Panc1 (cell line): ENCODE measurements at regions not wholly inside any gene's neighbourhood (a gene's known extent, or its start where the extent isn't known, plus 50 kb on each side); places are given as distances from the start of the nearest gene placed in this dataset.

Source experiments
- ATAC-seq: fragments of 200-7000 bp; cut with Tn5 transposase; 2 replicates; pipeline ENCODE4 v1.9.1; 2020; ENCODE audit warnings: mild to moderate bottlenecking, moderate library complexity
- BruUV-seq: library from RNA; stranded (reverse); fragments of 400-500 nt; replicated peaks from 2 replicates; lab custom pipeline; 2021; lab: Mats Ljungman, UMichigan
- CTCF ChIA-PET: fragments of 300-600 bp; sonication (Branson Sonifier 250); formaldehyde crosslinking; loops from one replicate; lab custom pipeline; 2022; ENCODE audit warnings: antibody characterized with exemption; lab: Charles Lee
- POLR2A ChIA-PET: fragments of 300-600 bp; sonication (Branson Sonifier 250); formaldehyde crosslinking; loops from one replicate; lab custom pipeline; 2022; ENCODE audit warnings: antibody characterized with exemption; lab: Charles Lee
- DNase-seq: peaks from one replicate; pipeline ENCODE4 v3.0.0-alpha.2; 2010; ENCODE audit warnings: low read depth, low spot score
- H3K27ac ChIP-seq: 2 replicates; pipeline ENCODE4 v1.5.1; 2011; ENCODE audit warnings: mild to moderate bottlenecking, low read length, inconsistent platforms
- H3K27me3 ChIP-seq: fragments of 200-500 bp; sonication (Bioruptor generic); 2 replicates; pipeline ENCODE4 v1.6.0; 2014; ENCODE audit warnings: low read length, inconsistent platforms; ENCODE audit not compliant: control insufficient read depth, insufficient read depth
- H3K36me3 ChIP-seq: fragments of 200-500 bp; sonication (Bioruptor generic); 2 replicates; pipeline ENCODE4 v1.5.1; 2014; ENCODE audit warnings: inconsistent platforms, mild to moderate bottlenecking, low read length, moderate library complexity; ENCODE audit not compliant: control insufficient read depth, insufficient read depth
- H3K4me1 ChIP-seq: 2 replicates; pipeline ENCODE4 v1.5.1; 2011; ENCODE audit warnings: inconsistent platforms, mild to moderate bottlenecking, low read length, moderate library complexity; ENCODE audit not compliant: control insufficient read depth, insufficient read depth
- H3K4me3 ChIP-seq, 2 experiments: 2 replicates each; pipeline ENCODE4 v1.5.1; 2011 to 2012; ENCODE audit warnings: low read depth in 2 of 2, low read length in 2 of 2, mild to moderate bottlenecking in 2 of 2, inconsistent platforms in 1 of 2, moderate library complexity in 1 of 2
- H3K9me3 ChIP-seq: fragments of 200-500 bp; sonication (Bioruptor generic); 2 replicates; pipeline ENCODE4 v1.5.1; 2014; ENCODE audit warnings: low read depth, mild to moderate bottlenecking, inconsistent platforms, low read length, moderate library complexity; ENCODE audit not compliant: control insufficient read depth, insufficient read depth
- CTCF ChIP-seq: fragments of 450-650 bp; IDR thresholded peaks from 2 replicates; pipeline ENCODE4 v1.5.1; 2017; ENCODE audit warnings: mild to moderate bottlenecking
- POLR2AphosphoS5 ChIP-seq: IDR thresholded peaks from 2 replicates; pipeline ENCODE4 v1.6.1; 2012; ENCODE audit warnings: mild to moderate bottlenecking, low read depth, low read length, moderate library complexity
- REST ChIP-seq, 2 experiments: IDR thresholded peaks; 2 replicates each; pipeline ENCODE4 v1.6.1; 2011 to 2012; ENCODE audit warnings: low read depth in 2 of 2, control low read depth in 1 of 2, low read length in 1 of 2, mild to moderate bottlenecking in 1 of 2, moderate library complexity in 1 of 2; ENCODE audit not compliant: insufficient read depth in 1 of 2
- SIN3A ChIP-seq: IDR thresholded peaks from 2 replicates; pipeline ENCODE4 v1.6.1; 2012; ENCODE audit warnings: low read depth, mild to moderate bottlenecking, low read length, moderate library complexity, borderline replicate concordance; ENCODE audit not compliant: insufficient read depth
- TCF7L2 ChIP-seq: IDR thresholded peaks from 2 replicates; pipeline ENCODE4 v1.6.1; 2011; ENCODE audit warnings: mild to moderate bottlenecking, low read depth, low read length, inconsistent platforms
- in situ Hi-C: cut with HindIII; loops from 2 replicates; pipeline ENCODE4 v1.10.0; 2016; ENCODE audit warnings: low sequenced_read_pairs, low pct_unique_long_range_greater_than_20kb
- intact Hi-C: fragments of 100-400 bp; cut with micrococcal nuclease; formaldehyde crosslinking; loops from one replicate; pipeline ENCODE4 v1.10.0; 2022; ENCODE audit not compliant: unreplicated experiment

- H3K9me3 ChIP-seq = no peaks in the 10 kb centered on the region
- DNase-seq (no peak), ATAC-seq (no peak)
- intact Hi-C loops = no loop called here
- no peak overlapping the region for H3K27ac ChIP-seq
- no peaks in the 10 kb centered on the region for H3K36me3 ChIP-seq
- in situ Hi-C loops = no loop called here
- H3K27me3 ChIP-seq = no peaks in the 10 kb centered on the region
- no peak overlapping the region for H3K4me3 ChIP-seq
- ChIA-PET POLR2A (no interaction called here), CTCF (no interaction called here)
- H3K4me1 ChIP-seq = no peaks in the 10 kb centered on the region
- BruUV-seq = no TSS peak
- no peak for TF ChIP-seq SIN3A
- TF ChIP-seq REST (IDR thresholded peaks at IDR 0.05; ENCODE audit: insufficient read depth in 1 of 2, low read depth in 2 of 2, low read length in 1 of 2) = no peak
- no peak for TF ChIP-seq TCF7L2
- TF ChIP-seq POLR2AphosphoS5 = no peak
- no peak for TF ChIP-seq CTCF
These were observed 71.8 kb upstream of the FHIT start for GRCh38 chr3:61323094-61323493.

- DNase-seq = no peak
- Histone ChIP-seq H3K9me3 (no peaks in the 10 kb centered on the region), H3K36me3 (no peaks in the 10 kb centered on the region), H3K27ac (no peak overlapping the region), H3K4me1 (no peaks in the 10 kb centered on the region), H3K27me3 (no peaks in the 10 kb centered on the region), H3K4me3 (no peak overlapping the region)
- in situ Hi-C loops = no loop called here
- ChIA-PET CTCF (no interaction called here), POLR2A (no interaction called here)
- no peak for ATAC-seq
- intact Hi-C loops = no loop called here
- TF ChIP-seq TCF7L2 = no peak
- no peak for TF ChIP-seq POLR2AphosphoS5
- no peak for TF ChIP-seq SIN3A
- no peak for TF ChIP-seq CTCF
- BruUV-seq = no TSS peak
These were observed 80.8 kb upstream of the FHIT start for GRCh38 chr3:61331929-61332552.
